SHP77 (cell line): ENCODE measurements at regions not wholly inside any gene's neighbourhood (a gene's known extent, or its start where the extent isn't known, plus 50 kb on each side); places are given as distances from the start of the nearest gene placed in this dataset.

Experiments
- DNase-seq, 2 experiments: peaks; one replicate each; lab custom pipeline; 2025; lab: John Stamatoyannopoulos, UW

- no peak for DNase-seq
Measured at GRCh38 chr7:17611611-17612010, 313.2 kb downstream of the AHR start.

- no peak for DNase-seq
Measured at GRCh38 chr7:17613338-17614041, 315.0 kb downstream of the AHR start.

- no peak for DNase-seq
Measured at GRCh38 chr7:17617380-17617779, 318.9 kb downstream of the AHR start.

GRCh38 chr7:17617857-17618651 is 319.6 kb downstream of the AHR start:
- no peak for DNase-seq

GRCh38 chr7:17618652-17618974 is 320.2 kb downstream of the AHR start:
- DNase-seq = no peak

- DNase-seq = no peak
Measured at GRCh38 chr7:17619196-17619818, 320.9 kb downstream of the AHR start.

- DNase-seq = no peak
Measured at GRCh38 chr7:17620566-17620965, 319.7 kb downstream of the SNX13 start.

- DNase-seq = no peak
Measured at GRCh38 chr7:17622451-17622850, 317.8 kb downstream of the SNX13 start.

- no peak for DNase-seq
Measured at GRCh38 chr7:17623546-17624185, 316.6 kb downstream of the SNX13 start.

GRCh38 chr7:17624379-17624778 is 315.9 kb downstream of the SNX13 start:
- no peak for DNase-seq

GRCh38 chr7:17625043-17625442 is 315.3 kb downstream of the SNX13 start:
- DNase-seq = no peak

GRCh38 chr7:17626235-17626634 is 314.1 kb downstream of the SNX13 start:
- no peak for DNase-seq

GRCh38 chr7:17631061-17631460 is 309.2 kb downstream of the SNX13 start:
- DNase-seq = no peak

GRCh38 chr7:17632384-17632783 is 307.9 kb downstream of the SNX13 start:
- no peak for DNase-seq

- DNase-seq = peak in 1 of 2 experiments; percentile 12
Measured at GRCh38 chr7:17633067-17633466, 307.2 kb downstream of the SNX13 start.

GRCh38 chr7:17638727-17639126 is 301.6 kb downstream of the SNX13 start:
- peak in 1 of 2 experiments; percentile 39 for DNase-seq

GRCh38 chr7:17640730-17641377 is 299.4 kb downstream of the SNX13 start:
- peak; percentile 15 to 58 for DNase-seq

GRCh38 chr7:17645500-17645899 is 294.8 kb downstream of the SNX13 start:
- DNase-seq = no peak

GRCh38 chr7:17646253-17646956 is 293.9 kb downstream of the SNX13 start:
- no peak for DNase-seq

GRCh38 chr7:17651341-17651740 is 289.0 kb downstream of the SNX13 start:
- DNase-seq = no peak

- no peak for DNase-seq
Measured at GRCh38 chr7:17651863-17652385, 288.4 kb downstream of the SNX13 start.
